H1 (cell line): ENCODE measurements at regions not wholly inside any gene's neighbourhood (a gene's known extent, or its start where the extent isn't known, plus 50 kb on each side); places are given as distances from the start of the nearest gene placed in this dataset.

ENCODE experiments used
- CTCF ChIA-PET: fragments of 300-600 bp; sonication (Branson Sonifier 250); formaldehyde crosslinking; loops from one replicate; lab custom pipeline; 2021; ENCODE audit not compliant: partially characterized antibody; lab: Charles Lee
- POLR2A ChIA-PET: fragments of 300-600 bp; sonication (Branson Sonifier 250); formaldehyde crosslinking; loops from one replicate; lab custom pipeline; 2021; ENCODE audit warnings: inconsistent platforms; ENCODE audit not compliant: partially characterized antibody; lab: Charles Lee
- DNase-seq, 2 experiments: peaks; one replicate each; pipeline versions ENCODE4 v3.0.0 to v3.0.0-alpha.2; 2010 to 2022; ENCODE audit warnings: low spot score in 2 of 2, low read depth in 1 of 2, mixed read lengths in 1 of 2
- FAIRE-seq: peaks from 2 replicates; lab custom pipeline; 2011; peaks lifted over from hg19 to GRCh38; lab: Jason Lieb, UNC
- H2AFZ ChIP-seq: 2 replicates; pipeline ENCODE4 v1.8.1; 2012; ENCODE audit warnings: low read length, inconsistent platforms
- H2AK5ac ChIP-seq: 2 replicates; pipeline ENCODE4 v1.6.1; 2013; ENCODE audit warnings: low read depth, low read length
- H2BK120ac ChIP-seq: replicated peaks from 2 replicates; pipeline ENCODE3; 2013; ENCODE audit warnings: low read depth, low read length, inconsistent platforms
- H2BK12ac ChIP-seq: 2 replicates; pipeline ENCODE4 v1.6.1; 2013; ENCODE audit warnings: low read depth, low read length
- H2BK15ac ChIP-seq: 2 replicates; pipeline ENCODE4 v1.6.1; 2013; ENCODE audit warnings: low read length
- H2BK20ac ChIP-seq: 2 replicates; pipeline ENCODE4 v1.6.1; 2013; ENCODE audit warnings: low read length
- H2BK5ac ChIP-seq: 2 replicates; pipeline ENCODE4 v1.6.1; 2013; ENCODE audit warnings: low read depth, low read length
- H3K14ac ChIP-seq: 2 replicates; pipeline ENCODE4 v1.6.1; 2013; ENCODE audit warnings: inconsistent platforms; ENCODE audit not compliant: insufficient read length
- H3K18ac ChIP-seq: 2 replicates; pipeline ENCODE4 v1.6.1; 2013; ENCODE audit warnings: low read length; ENCODE audit errors: extremely low read depth
- H3K23ac ChIP-seq: 2 replicates; pipeline ENCODE4 v1.6.1; 2013; ENCODE audit warnings: inconsistent platforms; ENCODE audit not compliant: insufficient read length
- H3K23me2 ChIP-seq: 2 replicates; pipeline ENCODE4 v1.6.1; 2013; ENCODE audit warnings: low read depth, low read length
- H3K27ac ChIP-seq: 2 replicates; pipeline ENCODE4 v1.6.1; 2011; ENCODE audit warnings: low read depth, low read length, inconsistent platforms
- H3K27me3 ChIP-seq, 4 experiments: replicated peaks in 1 of 4; 1 replicate in 1 of 4; 2 replicates in 3 of 4; pipeline versions ENCODE4 v1.6.1 to v1.8.1; 2011 to 2013; ENCODE audit warnings: low read length in 3 of 4, mild to moderate bottlenecking in 3 of 4, inconsistent platforms in 2 of 4, mixed read lengths in 2 of 4, moderate library complexity in 1 of 4; ENCODE audit not compliant: control insufficient read depth in 3 of 4, insufficient read depth in 3 of 4; ENCODE audit errors: extremely low read depth in 1 of 4
- H3K36me3 ChIP-seq, 4 experiments: 2 replicates each; pipeline versions ENCODE4 v1.6.1 to v1.8.1; 2011 to 2013; ENCODE audit warnings: mild to moderate bottlenecking in 4 of 4, low read length in 3 of 4, moderate library complexity in 2 of 4, control low read depth in 1 of 4, inconsistent platforms in 1 of 4; ENCODE audit not compliant: insufficient read depth in 4 of 4, control insufficient read depth in 2 of 4
- H3K4ac ChIP-seq: replicated peaks from 2 replicates; pipeline ENCODE3; 2013; ENCODE audit warnings: low read length, low read depth, mixed read lengths, inconsistent platforms; ENCODE audit not compliant: insufficient read length
- H3K4me1 ChIP-seq, 4 experiments: replicated peaks in 1 of 4; 1 replicate in 1 of 4; 2 replicates in 3 of 4; pipeline versions ENCODE4 v1.6.1 to v1.8.1; 2011 to 2013; ENCODE audit warnings: low read length in 3 of 4, inconsistent platforms in 2 of 4, mixed read lengths in 1 of 4; ENCODE audit not compliant: insufficient read depth in 4 of 4, control insufficient read depth in 3 of 4
- H3K4me2 ChIP-seq, 2 experiments: 2 replicates each; pipeline versions ENCODE4 v1.6.1 to v1.8.1; 2011 to 2013; ENCODE audit warnings: low read depth in 2 of 2, low read length in 2 of 2, control low read depth in 1 of 2, inconsistent platforms in 1 of 2, mild to moderate bottlenecking in 1 of 2; ENCODE audit not compliant: insufficient read depth in 1 of 2
- H3K4me3 ChIP-seq, 4 experiments: fragments of 200-600, 300-600 bp in 1 of 4; sonication (generic), shearing (Covaris generic), sonication (Bioruptor Twin) in 1 of 4; 2 replicates each; pipeline versions ENCODE4 v1.5.1 to v1.8.1; 2011 to 2016; ENCODE audit warnings: low read length in 4 of 4, low read depth in 3 of 4, control low read depth in 2 of 4, inconsistent platforms in 2 of 4, mild to moderate bottlenecking in 2 of 4, mixed read lengths in 1 of 4, moderate library complexity in 1 of 4; ENCODE audit not compliant: insufficient read depth in 2 of 4; ENCODE audit errors: extremely low read depth in 1 of 4
- H3K56ac ChIP-seq: replicated peaks from 2 replicates; pipeline ENCODE3; 2013; ENCODE audit warnings: low read depth, mild to moderate bottlenecking, mixed read lengths, low read length, inconsistent platforms; ENCODE audit not compliant: insufficient read length
- H3K79me1 ChIP-seq: 2 replicates; pipeline ENCODE4 v1.6.1; 2013; ENCODE audit warnings: low read depth, low read length, control low read depth
- H3K79me2 ChIP-seq, 2 experiments: 2 replicates each; pipeline versions ENCODE4 v1.6.1 to v1.8.1; 2012 to 2013; ENCODE audit warnings: low read length in 2 of 2, mild to moderate bottlenecking in 2 of 2, inconsistent platforms in 1 of 2; ENCODE audit not compliant: insufficient read depth in 2 of 2, control insufficient read depth in 1 of 2
- H3K9ac ChIP-seq, 4 experiments: replicated peaks in 1 of 4; 1 replicate in 1 of 4; 2 replicates in 3 of 4; pipeline versions ENCODE4 v1.6.1 to v1.8.1; 2011 to 2013; ENCODE audit warnings: low read depth in 3 of 4, low read length in 3 of 4, control low read depth in 2 of 4, mild to moderate bottlenecking in 2 of 4, moderate library complexity in 2 of 4, inconsistent platforms in 1 of 4; ENCODE audit errors: extremely low read depth in 1 of 4
- H3K9me3 ChIP-seq, 2 experiments: 2 replicates each; pipeline versions ENCODE4 v1.6.1 to v1.8.1; 2012 to 2013; ENCODE audit warnings: mild to moderate bottlenecking in 2 of 2, moderate library complexity in 2 of 2, control low read depth in 1 of 2, inconsistent platforms in 1 of 2, low read depth in 1 of 2, low read length in 1 of 2, mixed read lengths in 1 of 2; ENCODE audit not compliant: insufficient read depth in 2 of 2
- H4K20me1 ChIP-seq, 2 experiments: replicated peaks in 1 of 2; 2 replicates each; pipeline versions ENCODE3 to v1.8.1; 2011 to 2013; ENCODE audit warnings: inconsistent platforms in 2 of 2, low read length in 2 of 2, mild to moderate bottlenecking in 1 of 2; ENCODE audit not compliant: insufficient read depth in 2 of 2, control insufficient read depth in 1 of 2
- H4K5ac ChIP-seq: 2 replicates; pipeline ENCODE4 v1.6.1; 2013; ENCODE audit warnings: low read length, low read depth, mixed read lengths, inconsistent platforms; ENCODE audit not compliant: insufficient read length
- H4K8ac ChIP-seq: 2 replicates; pipeline ENCODE4 v1.8.0; 2013; ENCODE audit warnings: mild to moderate bottlenecking, moderate library complexity, low read length, inconsistent platforms; ENCODE audit not compliant: insufficient read depth; ENCODE audit errors: extremely low read depth
- H4K91ac ChIP-seq: replicated peaks from 2 replicates; pipeline ENCODE3; 2013; ENCODE audit warnings: low read length, mixed read lengths, inconsistent platforms; ENCODE audit not compliant: insufficient read length
- BCL11A ChIP-seq, 2 experiments: IDR thresholded peaks; one replicate each; pipeline ENCODE4 v1.6.1; 2011; ENCODE audit warnings: low read depth in 2 of 2, low read length in 2 of 2, mild to moderate bottlenecking in 2 of 2
- JUN ChIP-seq: IDR thresholded peaks from 2 replicates; pipeline ENCODE4 v1.6.1; 2011; ENCODE audit warnings: low read depth, mild to moderate bottlenecking, improper control_type of control experiment, low read length
- SIRT6 ChIP-seq: IDR thresholded peaks from one replicate; pipeline ENCODE4 v1.7.1; 2012; ENCODE audit warnings: low read length, inconsistent platforms
- SRF ChIP-seq: IDR thresholded peaks from 2 replicates; pipeline ENCODE4 v1.6.1; 2011; ENCODE audit warnings: mild to moderate bottlenecking, low read depth, low read length, moderate library complexity
- WGBS, 2 experiments: shearing (Covaris generic) in 1 of 2; methylation state at CpG; one replicate each; pipeline versions ENCODE4 v1.1.6 to v1.1.7; 2013 to 2015; ENCODE audit warnings: low lambda C conversion rate in 2 of 2, mixed read lengths in 2 of 2, inconsistent platforms in 1 of 2, low coverage in 1 of 2, missing lambda C conversion rate in 1 of 2; ENCODE audit not compliant: insufficient replicate concordance in 2 of 2, insufficient coverage in 1 of 2, insufficient read length in 1 of 2; ENCODE audit errors: extremely low coverage in 1 of 2, missing lambda C conversion rate in 1 of 2; 5-methylcytosine and 5-hydroxymethylcytosine counted together

DNA sequence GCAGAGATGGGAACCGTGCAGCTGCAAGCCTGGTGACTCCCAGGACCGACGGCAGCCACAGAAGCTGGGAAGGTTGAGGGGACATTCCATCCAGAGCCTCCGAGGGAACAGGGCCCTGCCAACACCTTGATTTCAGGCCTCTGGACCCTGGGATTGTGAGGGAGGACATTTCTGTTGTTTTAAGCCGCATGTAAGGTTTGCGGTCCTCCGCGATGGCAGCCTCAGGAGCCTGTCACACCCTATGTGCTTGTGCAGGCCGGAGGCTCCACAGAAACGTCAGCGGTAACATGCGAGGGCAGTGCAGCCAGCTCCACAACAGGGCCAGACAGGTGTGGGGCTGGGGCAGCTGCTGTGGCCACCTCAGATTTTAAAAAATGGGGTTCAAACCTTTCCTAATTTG, 144.7 kb upstream of the SHH start:
- H4K91ac ChIP-seq, result no peak overlapping the region
- no peak overlapping the region for H2BK12ac ChIP-seq
- H3K79me2 ChIP-seq, result no peaks in the 10 kb centered on the region
- ChIA-PET CTCF (no interaction called here), POLR2A (no interaction called here)
- no peak overlapping the region for H3K56ac ChIP-seq
- peaks cover 0 to 3% of the 10 kb centered on the region in 2 experiments; a peak in 1 of 4 replicates for H3K9me3 ChIP-seq
- no peak overlapping the region for H3K4me3 ChIP-seq
- no peak overlapping the region for H3K4me2 ChIP-seq
- no peak overlapping the region for H2BK5ac ChIP-seq
- no peaks in the 10 kb centered on the region for H3K36me3 ChIP-seq
- H3K23me2 ChIP-seq, result no peaks in the 10 kb centered on the region
- no peak for DNase-seq
- H3K9ac ChIP-seq, result no peak overlapping the region
- H3K18ac ChIP-seq, result no peak overlapping the region
- no peak overlapping the region for H3K14ac ChIP-seq
- no peaks in the 10 kb centered on the region; the same call in 1 of the 2 replicates for H3K79me1 ChIP-seq
- H4K8ac ChIP-seq, result no peak overlapping the region
- H2AFZ ChIP-seq, result no peak overlapping the region
- no peak overlapping the region for H2BK15ac ChIP-seq
- no peak overlapping the region for H2BK120ac ChIP-seq
- 86% methylated on average over 12 of the region's 12 CpGs; no CpG with 5 or more reads in 1 of the 2 experiments for WGBS, 2 experiments
- no peaks in the 10 kb centered on the region for H3K27me3 ChIP-seq
- H3K27ac ChIP-seq, result no peak overlapping the region
- no peak for FAIRE-seq
- H2BK20ac ChIP-seq, result no peak overlapping the region
- TF ChIP-seq BCL11A (IDR thresholded peaks at IDR 0.05; ENCODE audit: low read depth in 2 of 2, low read length in 2 of 2) (no peak), SIRT6 (no peak), SRF (no peak), JUN (no peak)
- H4K20me1 ChIP-seq, result no peaks in the 10 kb centered on the region
- H3K4me1 ChIP-seq, result no peaks in the 10 kb centered on the region
- no peak overlapping the region for H4K5ac ChIP-seq
- no peak overlapping the region for H3K4ac ChIP-seq
- no peak overlapping the region for H3K23ac ChIP-seq
- H2AK5ac ChIP-seq, result no peak overlapping the region
